Natural killer cell treated with Interleukin-12 subunit alpha and Interleukin-12 subunit beta and Interleukin-15 and Interleukin-18, amount 100 ng/mL, for 72 hours (primary cell): ENCODE measurements at regions not wholly inside any gene's neighbourhood (a gene's known extent, or its start where the extent isn't known, plus 50 kb on each side); places are given as distances from the start of the nearest gene placed in this dataset.

Source experiments
- ATAC-seq, 2 donors: fragments of 150-1000 bp; cut with Tn5 transposase in 1 of 2; sonication (Bioruptor Pico), chemical (Tn5 transposase) in 1 of 2; 2 replicates each; pipeline ENCODE4 v1.10.0; 2021
- DNase-seq: peaks from one replicate; pipeline ENCODE4 v3.0.0; 2022; ENCODE audit warnings: low spot score
- H3K27ac Mint-ChIP-seq, 2 donors: 1 replicate in 1 of 2; 2 replicates in 1 of 2; pipeline ENCODE4 v1.8.0; 2022; ENCODE audit warnings: mixed read lengths in 2 of 2, mild to moderate bottlenecking in 1 of 2, moderate library complexity in 1 of 2
- H3K27me3 Mint-ChIP-seq, 2 donors: 1 replicate in 1 of 2; 2 replicates in 1 of 2; pipeline ENCODE4 v1.8.0; 2022; ENCODE audit warnings: mixed read lengths in 2 of 2
- H3K36me3 Mint-ChIP-seq: one replicate; pipeline ENCODE4 v1.8.0; 2022; ENCODE audit warnings: mixed read lengths
- H3K4me1 Mint-ChIP-seq, 2 donors: 1 replicate in 1 of 2; 2 replicates in 1 of 2; pipeline ENCODE4 v1.8.0; 2022; ENCODE audit warnings: low read depth in 2 of 2, mixed read lengths in 2 of 2, mild to moderate bottlenecking in 1 of 2
- H3K4me3 Mint-ChIP-seq: one replicate; pipeline ENCODE4 v1.8.0; 2022; ENCODE audit warnings: mixed read lengths
- H3K9me3 Mint-ChIP-seq: 2 replicates; pipeline ENCODE4 v1.8.0; 2022; ENCODE audit warnings: mixed read lengths

- no peak overlapping the region for H3K27ac Mint-ChIP-seq
- H3K4me1 Mint-ChIP-seq, result peaks cover 9 to 11% of the 10 kb centered on the region in 2 donors
- no peaks in the 10 kb centered on the region for H3K36me3 Mint-ChIP-seq
- peaks cover 0 to 3% of the 10 kb centered on the region in 2 donors for H3K27me3 Mint-ChIP-seq
- no peaks in the 10 kb centered on the region for H3K9me3 Mint-ChIP-seq
- no peak for DNase-seq
- H3K4me3 Mint-ChIP-seq, result no peak overlapping the region
- no peak for ATAC-seq
Observed at GRCh38 chr7:142431491-142431890, 173.6 kb upstream of the PRSS58 start.

- Mint-ChIP-seq H3K36me3 (no peaks in the 10 kb centered on the region), H3K4me3 (no peak overlapping the region), H3K27ac (no peak overlapping the region), H3K27me3 (peaks cover 0 to 3% of the 10 kb centered on the region in 2 donors), H3K9me3 (no peaks in the 10 kb centered on the region), H3K4me1 (no peaks in the 10 kb centered on the region)
- ATAC-seq (no peak), DNase-seq (no peak)
Observed at GRCh38 chr7:142428094-142428493, 170.2 kb upstream of the PRSS58 start.

- H3K27ac Mint-ChIP-seq, result no peak overlapping the region
- H3K4me3 Mint-ChIP-seq, result no peak overlapping the region
- DNase-seq (no peak), ATAC-seq (no peak)
- H3K27me3 Mint-ChIP-seq, result peaks cover 0 to 3% of the 10 kb centered on the region in 2 donors
- H3K36me3 Mint-ChIP-seq, result no peaks in the 10 kb centered on the region
- H3K9me3 Mint-ChIP-seq, result no peaks in the 10 kb centered on the region
- no peaks in the 10 kb centered on the region for H3K4me1 Mint-ChIP-seq
Observed at GRCh38 chr7:142425281-142425680, 167.4 kb upstream of the PRSS58 start.

GRCh38 chr7:142422621-142423020 is 164.8 kb upstream of the PRSS58 start:
- no peaks in the 10 kb centered on the region for H3K36me3 Mint-ChIP-seq
- no peak overlapping the region for H3K4me3 Mint-ChIP-seq
- no peak overlapping the region for H3K27ac Mint-ChIP-seq
- H3K27me3 Mint-ChIP-seq, result no peaks in the 10 kb centered on the region
- no peaks in the 10 kb centered on the region for H3K9me3 Mint-ChIP-seq
- DNase-seq (no peak), ATAC-seq (no peak)
- no peaks in the 10 kb centered on the region for H3K4me1 Mint-ChIP-seq

GRCh38 chr7:142420554-142421362 is 162.9 kb upstream of the PRSS58 start:
- ATAC-seq, result no peak
- no peak overlapping the region for H3K4me3 Mint-ChIP-seq
- no peaks in the 10 kb centered on the region for H3K36me3 Mint-ChIP-seq
- H3K27me3 Mint-ChIP-seq, result no peaks in the 10 kb centered on the region
- no peak overlapping the region for H3K27ac Mint-ChIP-seq
- DNase-seq, result no peak
- no peaks in the 10 kb centered on the region for H3K4me1 Mint-ChIP-seq
- no peaks in the 10 kb centered on the region for H3K9me3 Mint-ChIP-seq

GRCh38 chr7:142418326-142418725 is 160.5 kb upstream of the PRSS58 start:
- Mint-ChIP-seq H3K4me1 (no peaks in the 10 kb centered on the region), H3K27me3 (no peaks in the 10 kb centered on the region), H3K9me3 (no peaks in the 10 kb centered on the region), H3K4me3 (no peak overlapping the region), H3K27ac (no peak overlapping the region), H3K36me3 (no peaks in the 10 kb centered on the region)
- ATAC-seq (no peak), DNase-seq (no peak)

- Mint-ChIP-seq H3K4me1 (no peaks in the 10 kb centered on the region), H3K36me3 (no peaks in the 10 kb centered on the region), H3K27ac (no peak overlapping the region), H3K27me3 (no peaks in the 10 kb centered on the region), H3K4me3 (no peak overlapping the region), H3K9me3 (no peaks in the 10 kb centered on the region)
- DNase-seq, result no peak
- no peak for ATAC-seq
Observed at GRCh38 chr7:142414915-142415314, 157.1 kb upstream of the PRSS58 start.

GRCh38 chr7:142414135-142414534 is 156.3 kb upstream of the PRSS58 start:
- no peaks in the 10 kb centered on the region for H3K36me3 Mint-ChIP-seq
- ATAC-seq (no peak), DNase-seq (no peak)
- no peaks in the 10 kb centered on the region for H3K4me1 Mint-ChIP-seq
- no peak overlapping the region for H3K4me3 Mint-ChIP-seq
- no peak overlapping the region for H3K27ac Mint-ChIP-seq
- H3K9me3 Mint-ChIP-seq, result no peaks in the 10 kb centered on the region
- H3K27me3 Mint-ChIP-seq, result no peaks in the 10 kb centered on the region

GRCh38 chr7:142413280-142414000 is 155.6 kb upstream of the PRSS58 start:
- no peak overlapping the region for H3K27ac Mint-ChIP-seq
- ATAC-seq, result no peak
- no peaks in the 10 kb centered on the region for H3K27me3 Mint-ChIP-seq
- no peaks in the 10 kb centered on the region for H3K9me3 Mint-ChIP-seq
- H3K4me3 Mint-ChIP-seq, result no peak overlapping the region
- no peaks in the 10 kb centered on the region for H3K4me1 Mint-ChIP-seq
- DNase-seq, result no peak
- no peaks in the 10 kb centered on the region for H3K36me3 Mint-ChIP-seq

GRCh38 chr7:142412551-142413193 is 154.8 kb upstream of the PRSS58 start:
- DNase-seq, result no peak
- H3K4me1 Mint-ChIP-seq, result no peaks in the 10 kb centered on the region
- no peak overlapping the region for H3K4me3 Mint-ChIP-seq
- no peak overlapping the region for H3K27ac Mint-ChIP-seq
- ATAC-seq, result peak; percentile 59 to 60
- H3K27me3 Mint-ChIP-seq, result no peaks in the 10 kb centered on the region
- no peaks in the 10 kb centered on the region for H3K9me3 Mint-ChIP-seq
- H3K36me3 Mint-ChIP-seq, result no peaks in the 10 kb centered on the region

GRCh38 chr7:142409471-142409870 is 151.6 kb upstream of the PRSS58 start:
- Mint-ChIP-seq H3K4me1 (no peaks in the 10 kb centered on the region), H3K36me3 (no peaks in the 10 kb centered on the region), H3K27me3 (no peaks in the 10 kb centered on the region), H3K9me3 (no peaks in the 10 kb centered on the region), H3K4me3 (no peak overlapping the region), H3K27ac (no peak overlapping the region)
- no peak for ATAC-seq
- no peak for DNase-seq

- Mint-ChIP-seq H3K9me3 (no peaks in the 10 kb centered on the region), H3K27ac (no peak overlapping the region)
- no peak for DNase-seq
Observed at GRCh38 chr7:142408794-142409193, 150.9 kb upstream of the PRSS58 start.

GRCh38 chr7:142407939-142408570 is 150.2 kb upstream of the PRSS58 start:
- Mint-ChIP-seq H3K36me3 (no peaks in the 10 kb centered on the region), H3K4me3 (no peak overlapping the region), H3K4me1 (no peaks in the 10 kb centered on the region), H3K27ac (no peak overlapping the region), H3K27me3 (peaks cover 4 to 8% of the 10 kb centered on the region in 2 donors), H3K9me3 (no peaks in the 10 kb centered on the region)
- no peak for DNase-seq
- ATAC-seq, result no peak

More at GRCh38 chr7:142408794-142409193, 150.9 kb upstream of the PRSS58 start:
- Mint-ChIP-seq H3K27me3 (peaks cover 0 to under 1% of the 10 kb centered on the region in 2 donors), H3K4me1 (no peaks in the 10 kb centered on the region), H3K4me3 (no peak overlapping the region), H3K36me3 (no peaks in the 10 kb centered on the region)
- ATAC-seq, result no peak
